ENCODE measurements at regions not wholly inside any gene's neighbourhood (a gene's known extent, or its start where the extent isn't known, plus 50 kb on each side); places are given as distances from the start of the nearest gene placed in this dataset.

- DNase-seq (ENCODE audit: low read depth, low spot score) = no peak
- ChIA-PET POLR2A (no interaction called here), CTCF (no interaction called here)
- TF ChIP-seq CTCF (IDR thresholded peaks at IDR 0.05; ENCODE audit: insufficient read depth, low read length, missing control alignments) = no peak
- no peak overlapping the region for H3K4me3 ChIP-seq (ENCODE audit: low read depth, low read length)
These were observed 1490.8 kb upstream of the PCDH20 start for GRCh38 chr13:62906469-62906868.

DNA sequence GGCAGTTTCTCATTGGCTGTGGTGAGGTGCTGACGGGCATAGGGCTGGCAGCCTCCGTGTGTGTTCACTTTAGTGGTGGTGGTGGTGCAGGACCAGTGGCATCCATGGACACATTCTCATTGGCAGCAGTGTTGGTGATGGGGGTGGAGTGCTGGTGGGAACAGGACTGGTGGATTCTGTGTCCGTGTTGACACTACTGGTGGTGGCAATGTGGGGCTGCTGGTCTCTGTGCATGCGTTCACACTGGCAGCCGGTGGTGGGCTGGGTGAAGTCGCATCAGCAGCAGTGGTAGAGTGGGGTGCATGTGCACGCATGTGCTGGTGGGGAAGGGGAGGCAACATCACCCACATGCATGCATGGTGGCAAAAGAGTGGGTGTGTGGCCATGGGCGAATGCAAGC, 1471.4 kb upstream of the PCDH20 start:
- no peak for TF ChIP-seq CTCF (IDR thresholded peaks at IDR 0.05; ENCODE audit: insufficient read depth, low read length, missing control alignments)
- ChIA-PET POLR2A (no interaction called here), CTCF (no interaction called here)

DNA sequence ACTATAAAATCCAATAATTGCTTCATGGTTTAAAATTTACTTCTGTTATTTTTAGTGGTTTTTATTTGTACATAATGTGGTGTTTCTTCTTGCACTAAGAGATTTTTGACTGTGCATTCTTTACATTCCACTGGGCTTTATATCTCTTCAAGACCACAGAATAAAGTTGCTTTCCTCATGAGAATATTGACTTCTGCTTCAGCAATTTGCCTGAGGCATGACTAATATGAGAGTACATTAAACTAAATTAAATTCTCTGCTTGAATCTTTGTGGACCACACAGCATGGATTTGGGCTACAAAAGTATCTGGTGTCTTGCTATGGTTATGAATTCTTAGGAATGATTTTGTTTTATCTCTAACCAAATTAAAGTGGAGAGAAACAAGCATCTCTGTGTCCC, 1463.4 kb upstream of the PCDH20 start:
- no peak for DNase-seq (ENCODE audit: low read depth, low spot score)
- no peak for TF ChIP-seq CTCF (IDR thresholded peaks at IDR 0.05; ENCODE audit: insufficient read depth, low read length, missing control alignments)
- CTCF ChIA-PET = no interaction called here
- no peak overlapping the region for H3K4me3 ChIP-seq (ENCODE audit: low read depth, low read length)
- POLR2A ChIA-PET = no interaction called here

More for the DNA sequence above, 1471.4 kb upstream of the PCDH20 start:
- H3K4me3 ChIP-seq (ENCODE audit: low read depth, low read length) = no peak overlapping the region
- no peak for DNase-seq (ENCODE audit: low read depth, low spot score)

GRCh38 chr13:62875118-62875640, 1459.5 kb upstream of the PCDH20 start:
- no peak overlapping the region for H3K4me3 ChIP-seq (ENCODE audit: low read depth, low read length)
- ChIA-PET CTCF (no interaction called here), POLR2A (no interaction called here)
- TF ChIP-seq CTCF (IDR thresholded peaks at IDR 0.05; ENCODE audit: insufficient read depth, low read length, missing control alignments) = no peak
- no peak for DNase-seq (ENCODE audit: low read depth, low spot score)

GRCh38 chr13:62850331-62850730, 1434.7 kb upstream of the PCDH20 start:
- POLR2A ChIA-PET = no interaction called here

GRCh38 chr13:62847520-62847919, 1431.9 kb upstream of the PCDH20 start:
- TF ChIP-seq CTCF (IDR thresholded peaks at IDR 0.05; ENCODE audit: insufficient read depth, low read length, missing control alignments) = no peak
- ChIA-PET POLR2A (no interaction called here), CTCF (no interaction called here)
- DNase-seq (ENCODE audit: low read depth, low spot score) = no peak
- no peak overlapping the region for H3K4me3 ChIP-seq (ENCODE audit: low read depth, low read length)

More at GRCh38 chr13:62850331-62850730, 1434.7 kb upstream of the PCDH20 start:
- CTCF ChIA-PET = no interaction called here
- no peak overlapping the region for H3K4me3 ChIP-seq (ENCODE audit: low read depth, low read length)
- no peak for TF ChIP-seq CTCF (IDR thresholded peaks at IDR 0.05; ENCODE audit: insufficient read depth, low read length, missing control alignments)
- DNase-seq (ENCODE audit: low read depth, low spot score) = no peak
